ENCODE measurements at regions not wholly inside any gene's neighbourhood (a gene's known extent, or its start where the extent isn't known, plus 50 kb on each side); places are given as distances from the start of the nearest gene placed in this dataset.

DNA sequence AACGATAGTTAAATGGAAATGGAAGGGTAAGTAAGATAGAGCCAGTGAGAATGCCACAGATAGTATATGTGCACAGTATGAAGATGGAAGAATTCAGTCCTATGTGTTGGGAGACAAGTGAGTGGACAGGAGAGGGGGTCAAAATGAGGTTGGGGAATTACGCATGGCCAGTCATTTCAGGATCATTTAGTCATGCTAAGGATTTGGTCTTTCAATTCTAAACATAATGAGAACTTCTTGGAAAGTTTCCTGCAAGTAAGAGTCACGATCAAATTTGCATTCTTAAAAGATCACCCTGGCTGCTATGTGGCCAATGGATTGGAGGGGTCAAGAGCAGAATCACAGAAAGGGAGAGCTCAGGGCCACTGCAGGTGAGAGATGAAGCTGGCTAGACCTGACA, 64.0 kb upstream of the KCNK2 start:
- TF ChIP-seq NR2F2 (IDR thresholded peaks at IDR 0.05): no peak
- TF ChIP-seq, protein P1, sequence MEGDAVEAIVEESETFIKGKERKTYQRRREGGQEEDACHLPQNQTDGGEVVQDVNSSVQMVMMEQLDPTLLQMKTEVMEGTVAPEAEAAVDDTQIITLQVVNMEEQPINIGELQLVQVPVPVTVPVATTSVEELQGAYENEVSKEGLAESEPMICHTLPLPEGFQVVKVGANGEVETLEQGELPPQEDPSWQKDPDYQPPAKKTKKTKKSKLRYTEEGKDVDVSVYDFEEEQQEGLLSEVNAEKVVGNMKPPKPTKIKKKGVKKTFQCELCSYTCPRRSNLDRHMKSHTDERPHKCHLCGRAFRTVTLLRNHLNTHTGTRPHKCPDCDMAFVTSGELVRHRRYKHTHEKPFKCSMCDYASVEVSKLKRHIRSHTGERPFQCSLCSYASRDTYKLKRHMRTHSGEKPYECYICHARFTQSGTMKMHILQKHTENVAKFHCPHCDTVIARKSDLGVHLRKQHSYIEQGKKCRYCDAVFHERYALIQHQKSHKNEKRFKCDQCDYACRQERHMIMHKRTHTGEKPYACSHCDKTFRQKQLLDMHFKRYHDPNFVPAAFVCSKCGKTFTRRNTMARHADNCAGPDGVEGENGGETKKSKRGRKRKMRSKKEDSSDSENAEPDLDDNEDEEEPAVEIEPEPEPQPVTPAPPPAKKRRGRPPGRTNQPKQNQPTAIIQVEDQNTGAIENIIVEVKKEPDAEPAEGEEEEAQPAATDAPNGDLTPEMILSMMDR (IDR thresholded peaks at IDR 0.05; ENCODE audit: low read depth, low read length, missing input control): no peak
- no peak for TF ChIP-seq EGR1 (IDR thresholded peaks at IDR 0.05; ENCODE audit: low read depth in 2 of 2)
- TF ChIP-seq RAD21 (IDR thresholded peaks at IDR 0.05): no peak
- TF ChIP-seq, protein P2, sequence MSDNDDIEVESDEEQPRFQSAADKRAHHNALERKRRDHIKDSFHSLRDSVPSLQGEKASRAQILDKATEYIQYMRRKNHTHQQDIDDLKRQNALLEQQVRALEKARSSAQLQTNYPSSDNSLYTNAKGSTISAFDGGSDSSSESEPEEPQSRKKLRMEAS (IDR thresholded peaks at IDR 0.05): no peak
- TF ChIP-seq RXRA (IDR thresholded peaks at IDR 0.05): no peak
- no peak for TF ChIP-seq FOXA1 (IDR thresholded peaks at IDR 0.05)
- TF ChIP-seq, protein P3, sequence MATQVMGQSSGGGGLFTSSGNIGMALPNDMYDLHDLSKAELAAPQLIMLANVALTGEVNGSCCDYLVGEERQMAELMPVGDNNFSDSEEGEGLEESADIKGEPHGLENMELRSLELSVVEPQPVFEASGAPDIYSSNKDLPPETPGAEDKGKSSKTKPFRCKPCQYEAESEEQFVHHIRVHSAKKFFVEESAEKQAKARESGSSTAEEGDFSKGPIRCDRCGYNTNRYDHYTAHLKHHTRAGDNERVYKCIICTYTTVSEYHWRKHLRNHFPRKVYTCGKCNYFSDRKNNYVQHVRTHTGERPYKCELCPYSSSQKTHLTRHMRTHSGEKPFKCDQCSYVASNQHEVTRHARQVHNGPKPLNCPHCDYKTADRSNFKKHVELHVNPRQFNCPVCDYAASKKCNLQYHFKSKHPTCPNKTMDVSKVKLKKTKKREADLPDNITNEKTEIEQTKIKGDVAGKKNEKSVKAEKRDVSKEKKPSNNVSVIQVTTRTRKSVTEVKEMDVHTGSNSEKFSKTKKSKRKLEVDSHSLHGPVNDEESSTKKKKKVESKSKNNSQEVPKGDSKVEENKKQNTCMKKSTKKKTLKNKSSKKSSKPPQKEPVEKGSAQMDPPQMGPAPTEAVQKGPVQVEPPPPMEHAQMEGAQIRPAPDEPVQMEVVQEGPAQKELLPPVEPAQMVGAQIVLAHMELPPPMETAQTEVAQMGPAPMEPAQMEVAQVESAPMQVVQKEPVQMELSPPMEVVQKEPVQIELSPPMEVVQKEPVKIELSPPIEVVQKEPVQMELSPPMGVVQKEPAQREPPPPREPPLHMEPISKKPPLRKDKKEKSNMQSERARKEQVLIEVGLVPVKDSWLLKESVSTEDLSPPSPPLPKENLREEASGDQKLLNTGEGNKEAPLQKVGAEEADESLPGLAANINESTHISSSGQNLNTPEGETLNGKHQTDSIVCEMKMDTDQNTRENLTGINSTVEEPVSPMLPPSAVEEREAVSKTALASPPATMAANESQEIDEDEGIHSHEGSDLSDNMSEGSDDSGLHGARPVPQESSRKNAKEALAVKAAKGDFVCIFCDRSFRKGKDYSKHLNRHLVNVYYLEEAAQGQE (IDR thresholded peaks at IDR 0.05): no peak
- TF ChIP-seq GABPA (IDR thresholded peaks at IDR 0.05 in 1 of 2, conservative IDR thresholded peaks at IDR 0.05 in 1 of 2): no peak
- no peak for TF ChIP-seq JUND (IDR thresholded peaks at IDR 0.05)
- TF ChIP-seq, protein P4, sequence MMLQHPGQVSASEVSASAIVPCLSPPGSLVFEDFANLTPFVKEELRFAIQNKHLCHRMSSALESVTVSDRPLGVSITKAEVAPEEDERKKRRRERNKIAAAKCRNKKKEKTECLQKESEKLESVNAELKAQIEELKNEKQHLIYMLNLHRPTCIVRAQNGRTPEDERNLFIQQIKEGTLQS (IDR thresholded peaks at IDR 0.05): no peak
- TF ChIP-seq, protein P5, sequence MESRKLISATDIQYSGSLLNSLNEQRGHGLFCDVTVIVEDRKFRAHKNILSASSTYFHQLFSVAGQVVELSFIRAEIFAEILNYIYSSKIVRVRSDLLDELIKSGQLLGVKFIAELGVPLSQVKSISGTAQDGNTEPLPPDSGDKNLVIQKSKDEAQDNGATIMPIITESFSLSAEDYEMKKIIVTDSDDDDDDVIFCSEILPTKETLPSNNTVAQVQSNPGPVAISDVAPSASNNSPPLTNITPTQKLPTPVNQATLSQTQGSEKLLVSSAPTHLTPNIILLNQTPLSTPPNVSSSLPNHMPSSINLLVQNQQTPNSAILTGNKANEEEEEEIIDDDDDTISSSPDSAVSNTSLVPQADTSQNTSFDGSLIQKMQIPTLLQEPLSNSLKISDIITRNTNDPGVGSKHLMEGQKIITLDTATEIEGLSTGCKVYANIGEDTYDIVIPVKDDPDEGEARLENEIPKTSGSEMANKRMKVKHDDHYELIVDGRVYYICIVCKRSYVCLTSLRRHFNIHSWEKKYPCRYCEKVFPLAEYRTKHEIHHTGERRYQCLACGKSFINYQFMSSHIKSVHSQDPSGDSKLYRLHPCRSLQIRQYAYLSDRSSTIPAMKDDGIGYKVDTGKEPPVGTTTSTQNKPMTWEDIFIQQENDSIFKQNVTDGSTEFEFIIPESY (IDR thresholded peaks at IDR 0.05): no peak
- no peak for TF ChIP-seq SP1 (IDR thresholded peaks at IDR 0.05)
- no peak for TF ChIP-seq TAF1 (conservative IDR thresholded peaks at IDR 0.05)

Measured in liver (tissue), 3 donors.